K562 (cell line): ENCODE measurements at regions not wholly inside any gene's neighbourhood (a gene's known extent, or its start where the extent isn't known, plus 50 kb on each side); places are given as distances from the start of the nearest gene placed in this dataset.

Experiments used
- CREB1 ChIP-seq, 2 experiments: sonication (generic) in 1 of 2; formaldehyde crosslinking in 1 of 2; IDR thresholded peaks; 2 replicates each; pipeline versions ENCODE4 v1.6.1 to v1.8.0; 2012 to 2022; ENCODE audit warnings: inconsistent platforms in 1 of 2, mild to moderate bottlenecking in 1 of 2, missing genetic modification reagents in 1 of 2, moderate library complexity in 1 of 2
- EP300 ChIP-seq: IDR thresholded peaks from 2 replicates; pipeline ENCODE4 v1.6.1; 2012; ENCODE audit warnings: low read length, improper control_type of control experiment
- IFI16 ChIP-seq: fragments of 250-450 bp; sonication (Bioruptor Pico); IDR thresholded peaks from 2 replicates; pipeline ENCODE4 v2.1.2; 2022; ENCODE audit warnings: mild to moderate bottlenecking, inconsistent platforms
- XRCC5 ChIP-seq: fragments of 200-400 bp; formaldehyde crosslinking; IDR thresholded peaks from 2 replicates; pipeline ENCODE4 v1.6.1; 2017; ENCODE audit warnings: low read depth, mild to moderate bottlenecking, low read length
- ZNF318 ChIP-seq, 2 experiments: fragments of 450-650 bp; IDR thresholded peaks; 2 replicates each; pipeline ENCODE4 v1.6.1; 2016; ENCODE audit warnings: mild to moderate bottlenecking in 2 of 2, borderline replicate concordance in 1 of 2, low read depth in 1 of 2, moderate library complexity in 1 of 2
- ZNF830 ChIP-seq: fragments of 250-450 bp; sonication (Bioruptor Pico); IDR thresholded peaks from 2 replicates; pipeline ENCODE4 v1.5.0; 2021; ENCODE audit warnings: mild to moderate bottlenecking

GRCh38 chr7:137091396-137091795 lies 222.9 kb downstream of the CHRM2 start (continued):
- no peak for TF ChIP-seq ZNF318 (IDR thresholded peaks at IDR 0.05; ENCODE audit: borderline replicate concordance in 1 of 2, low read depth in 1 of 2)
- no peak for TF ChIP-seq CREB1 (IDR thresholded peaks at IDR 0.05)
- no peak for TF ChIP-seq CREB1 (CRISPR knock-in tag; IDR thresholded peaks at IDR 0.05)
- no peak for TF ChIP-seq XRCC5
- no peak for TF ChIP-seq IFI16 (CRISPR knock-in tag)
- TF ChIP-seq ZNF830 (CRISPR knock-in tag), result no peak
- TF ChIP-seq EP300, result no peak
